MM.1S (cell line): ENCODE measurements at regions not wholly inside any gene's neighbourhood (a gene's known extent, or its start where the extent isn't known, plus 50 kb on each side); places are given as distances from the start of the nearest gene placed in this dataset.

Experiments
- CTCF ChIP-seq: fragments of 300-600 bp; sonication (generic); IDR thresholded peaks from 2 replicates; pipeline ENCODE4 v1.5.1; 2016; ENCODE audit warnings: antibody characterized with exemption, low read length, mixed read lengths
- EZH2 ChIP-seq: fragments of 300-600 bp; sonication (generic); optimal IDR thresholded peaks from 2 replicates; pipeline ENCODE3; 2017; ENCODE audit warnings: low read depth, mild to moderate bottlenecking, antibody characterized with exemption, low read length, mixed read lengths

GRCh38 chr9:1416261-1416660 lies 366.1 kb downstream of the DMRT2 start:
- TF ChIP-seq CTCF (no peak), EZH2 (no peak)
